Karpas-422 (cell line): ENCODE measurements at regions not wholly inside any gene's neighbourhood (a gene's known extent, or its start where the extent isn't known, plus 50 kb on each side); places are given as distances from the start of the nearest gene placed in this dataset.

Experiments used
- DNase-seq: peaks from one replicate; pipeline ENCODE4 v3.0.0-alpha.2; 2015
- H2AFZ ChIP-seq: fragments of 200-600 bp; sonication (generic); 2 replicates; pipeline ENCODE4 v1.6.1; 2014; ENCODE audit warnings: antibody characterized with exemption, low read length, mixed read lengths
- H3K27ac ChIP-seq: fragments of 200-600 bp; sonication (generic); 2 replicates; pipeline ENCODE4 v1.5.1; 2014; ENCODE audit warnings: mild to moderate bottlenecking, low read length, moderate library complexity
- H3K27me3 ChIP-seq: fragments of 200-600 bp; sonication (generic); 2 replicates; pipeline ENCODE4 v1.6.1; 2014; ENCODE audit warnings: low read length, mixed read lengths
- H3K36me3 ChIP-seq: fragments of 200-600 bp; sonication (generic); 2 replicates; pipeline ENCODE4 v1.6.1; 2014; ENCODE audit warnings: low read length, mixed read lengths; ENCODE audit not compliant: insufficient read depth
- H3K4me1 ChIP-seq: fragments of 200-600 bp; sonication (generic); 2 replicates; pipeline ENCODE4 v1.6.1; 2014; ENCODE audit warnings: mild to moderate bottlenecking, low read length, mixed read lengths
- H3K4me2 ChIP-seq: fragments of 200-600 bp; sonication (generic); 2 replicates; pipeline ENCODE4 v1.6.1; 2014; ENCODE audit warnings: low read length, low read depth, mild to moderate bottlenecking; ENCODE audit not compliant: poor library complexity, severe bottlenecking
- H3K4me3 ChIP-seq: fragments of 200-600 bp; sonication (generic); 2 replicates; pipeline ENCODE4 v1.5.1; 2014; ENCODE audit warnings: mild to moderate bottlenecking, antibody characterized with exemption, low read length, mixed read lengths
- H3K79me2 ChIP-seq: fragments of 200-600 bp; sonication (generic); 2 replicates; pipeline ENCODE4 v1.6.1; 2014; ENCODE audit warnings: mild to moderate bottlenecking, low read length, mixed read lengths
- H3K9ac ChIP-seq: fragments of 200-600 bp; sonication (generic); 2 replicates; pipeline ENCODE4 v1.6.0; 2014; ENCODE audit warnings: low read length
- H3K9me2 ChIP-seq: fragments of 200-600 bp; sonication (generic), shearing (Covaris generic); replicated peaks from 2 replicates; pipeline ENCODE4 v1.6.0; 2014; ENCODE audit warnings: mild to moderate bottlenecking, low read length, moderate library complexity; ENCODE audit not compliant: insufficient read depth
- H3K9me3 ChIP-seq: fragments of 300-700, 200-600 bp; sonication (generic); 2 replicates; pipeline ENCODE4 v1.6.1; 2014; ENCODE audit warnings: low read length, mixed read lengths
- H4K20me1 ChIP-seq: fragments of 200-600 bp; sonication (generic); 2 replicates; pipeline ENCODE4 v1.6.1; 2014; ENCODE audit warnings: mild to moderate bottlenecking, antibody characterized with exemption, low read length, low read depth; ENCODE audit not compliant: insufficient read depth

GRCh38 chr2:19714926-19715325, 186.9 kb downstream of the TTC32 start:
- DNase-seq: no peak
- no peak overlapping the region for H3K9ac ChIP-seq
- H3K9me2 ChIP-seq: no peaks in the 10 kb centered on the region
- H4K20me1 ChIP-seq: no peaks in the 10 kb centered on the region
- no peaks in the 10 kb centered on the region for H3K4me1 ChIP-seq
- H3K4me3 ChIP-seq: no peak overlapping the region
- no peak overlapping the region for H2AFZ ChIP-seq
- no peaks in the 10 kb centered on the region for H3K79me2 ChIP-seq
- no peak overlapping the region for H3K4me2 ChIP-seq
- no peak overlapping the region for H3K27ac ChIP-seq
- no peaks in the 10 kb centered on the region for H3K27me3 ChIP-seq
- H3K36me3 ChIP-seq: no peaks in the 10 kb centered on the region
- no peaks in the 10 kb centered on the region for H3K9me3 ChIP-seq

- H3K4me2 ChIP-seq: no peak overlapping the region
- no peaks in the 10 kb centered on the region for H3K27me3 ChIP-seq
- no peaks in the 10 kb centered on the region for H4K20me1 ChIP-seq
- DNase-seq: no peak
- H2AFZ ChIP-seq: no peak overlapping the region
- no peaks in the 10 kb centered on the region for H3K9me3 ChIP-seq
- H3K4me3 ChIP-seq: no peak overlapping the region
- no peak overlapping the region for H3K27ac ChIP-seq
- H3K36me3 ChIP-seq: no peaks in the 10 kb centered on the region
- no peaks in the 10 kb centered on the region for H3K4me1 ChIP-seq
- no peaks in the 10 kb centered on the region for H3K9me2 ChIP-seq
- no peaks in the 10 kb centered on the region for H3K79me2 ChIP-seq
- H3K9ac ChIP-seq: no peak overlapping the region
Observed at GRCh38 chr2:19712850-19713249, 188.9 kb downstream of the TTC32 start.

- Histone ChIP-seq H3K79me2 (no peaks in the 10 kb centered on the region), H3K27me3 (no peaks in the 10 kb centered on the region), H3K4me1 (no peaks in the 10 kb centered on the region), H3K36me3 (no peaks in the 10 kb centered on the region), H3K4me2 (no peak overlapping the region), H4K20me1 (no peaks in the 10 kb centered on the region), H3K9ac (no peak overlapping the region), H3K9me2 (no peaks in the 10 kb centered on the region), H3K27ac (no peak overlapping the region), H3K4me3 (no peak overlapping the region), H3K9me3 (no peaks in the 10 kb centered on the region), H2AFZ (no peak overlapping the region)
- DNase-seq: no peak
Observed at GRCh38 chr2:19711470-19712372, 190.1 kb downstream of the TTC32 start.

GRCh38 chr2:19710230-19710629, 191.6 kb downstream of the TTC32 start:
- H3K4me2 ChIP-seq: no peak overlapping the region
- H3K27ac ChIP-seq: no peak overlapping the region
- no peaks in the 10 kb centered on the region for H3K9me2 ChIP-seq
- no peak overlapping the region for H3K9ac ChIP-seq
- H3K36me3 ChIP-seq: no peaks in the 10 kb centered on the region
- DNase-seq: no peak
- no peak overlapping the region for H2AFZ ChIP-seq
- no peak overlapping the region for H3K4me3 ChIP-seq
- no peaks in the 10 kb centered on the region for H4K20me1 ChIP-seq
- H3K4me1 ChIP-seq: no peaks in the 10 kb centered on the region
- no peaks in the 10 kb centered on the region for H3K79me2 ChIP-seq
- H3K27me3 ChIP-seq: no peaks in the 10 kb centered on the region
- H3K9me3 ChIP-seq: no peaks in the 10 kb centered on the region

GRCh38 chr2:19709553-19709952, 192.2 kb downstream of the TTC32 start:
- DNase-seq: no peak
- no peaks in the 10 kb centered on the region for H3K36me3 ChIP-seq
- no peaks in the 10 kb centered on the region for H3K4me1 ChIP-seq
- H3K9me2 ChIP-seq: no peaks in the 10 kb centered on the region
- H3K79me2 ChIP-seq: no peaks in the 10 kb centered on the region
- no peak overlapping the region for H3K4me3 ChIP-seq
- H3K4me2 ChIP-seq: no peak overlapping the region
- no peaks in the 10 kb centered on the region for H3K27me3 ChIP-seq
- no peak overlapping the region for H3K27ac ChIP-seq
- no peak overlapping the region for H3K9ac ChIP-seq
- H3K9me3 ChIP-seq: no peaks in the 10 kb centered on the region
- no peak overlapping the region for H2AFZ ChIP-seq
- no peaks in the 10 kb centered on the region for H4K20me1 ChIP-seq

GRCh38 chr2:19708776-19709175, 193.0 kb downstream of the TTC32 start:
- H3K9me3 ChIP-seq: no peaks in the 10 kb centered on the region
- no peak overlapping the region for H3K4me2 ChIP-seq
- H3K36me3 ChIP-seq: no peaks in the 10 kb centered on the region
- no peaks in the 10 kb centered on the region for H3K9me2 ChIP-seq
- no peak overlapping the region for H2AFZ ChIP-seq
- H3K9ac ChIP-seq: no peak overlapping the region
- H3K4me3 ChIP-seq: no peak overlapping the region
- H3K79me2 ChIP-seq: no peaks in the 10 kb centered on the region
- H3K27ac ChIP-seq: no peak overlapping the region
- DNase-seq: no peak
- H3K4me1 ChIP-seq: no peaks in the 10 kb centered on the region
- no peaks in the 10 kb centered on the region for H4K20me1 ChIP-seq
- no peaks in the 10 kb centered on the region for H3K27me3 ChIP-seq

- no peak overlapping the region for H3K4me3 ChIP-seq
- no peaks in the 10 kb centered on the region for H3K36me3 ChIP-seq
- H3K27ac ChIP-seq: no peak overlapping the region
- DNase-seq: no peak
- no peaks in the 10 kb centered on the region for H3K4me1 ChIP-seq
- H2AFZ ChIP-seq: no peak overlapping the region
- H3K9me3 ChIP-seq: no peaks in the 10 kb centered on the region
- no peaks in the 10 kb centered on the region for H3K27me3 ChIP-seq
- H3K9me2 ChIP-seq: no peaks in the 10 kb centered on the region
- no peak overlapping the region for H3K9ac ChIP-seq
- H3K79me2 ChIP-seq: no peaks in the 10 kb centered on the region
- H4K20me1 ChIP-seq: no peaks in the 10 kb centered on the region
- no peak overlapping the region for H3K4me2 ChIP-seq
Observed at GRCh38 chr2:19706332-19706731, 195.5 kb downstream of the TTC32 start.

- no peaks in the 10 kb centered on the region for H4K20me1 ChIP-seq
- H3K27ac ChIP-seq: no peak overlapping the region
- no peak overlapping the region for H3K9ac ChIP-seq
- H3K4me3 ChIP-seq: no peak overlapping the region
- H3K9me2 ChIP-seq: no peaks in the 10 kb centered on the region
- DNase-seq: no peak
- H2AFZ ChIP-seq: no peak overlapping the region
- no peaks in the 10 kb centered on the region for H3K27me3 ChIP-seq
- no peaks in the 10 kb centered on the region for H3K79me2 ChIP-seq
- no peaks in the 10 kb centered on the region for H3K36me3 ChIP-seq
- H3K9me3 ChIP-seq: no peaks in the 10 kb centered on the region
- no peak overlapping the region for H3K4me2 ChIP-seq
- no peaks in the 10 kb centered on the region for H3K4me1 ChIP-seq
Observed at GRCh38 chr2:19702267-19702666, 199.5 kb downstream of the TTC32 start.
